NCI-H2227 treated with DMSO at 0.1 percent for 48 hours (cell line): ENCODE measurements at regions not wholly inside any gene's neighbourhood (a gene's known extent, or its start where the extent isn't known, plus 50 kb on each side); places are given as distances from the start of the nearest gene placed in this dataset.
"Not testable (repeated sequence)": the region's sequence is repeated elsewhere in the genome, so short reads cannot be mapped to it uniquely, and the experiment has no call there.

Experiments
- DNase-seq: peaks from one replicate; lab custom pipeline; 2025; lab: John Stamatoyannopoulos, UW

- DNase-seq, result no peak
These were observed 685.0 kb downstream of the CETN3 start for GRCh38 chr5:89724379-89725095.

- no peak for DNase-seq
These were observed 685.6 kb downstream of the CETN3 start for GRCh38 chr5:89723907-89724306.

- DNase-seq, result no peak
These were observed 687.0 kb downstream of the CETN3 start for GRCh38 chr5:89722538-89722937.

- no peak for DNase-seq
These were observed 687.6 kb downstream of the CETN3 start for GRCh38 chr5:89721931-89722330.

GRCh38 chr5:89721353-89721752, 688.2 kb downstream of the CETN3 start:
- DNase-seq, result no peak

GRCh38 chr5:89712134-89712700, 697.3 kb downstream of the CETN3 start:
- no peak for DNase-seq

GRCh38 chr5:89711526-89711925, 698.0 kb downstream of the CETN3 start:
- no peak for DNase-seq

GRCh38 chr5:89710006-89710405, 699.5 kb downstream of the CETN3 start:
- no peak for DNase-seq

- no peak for DNase-seq
These were observed 701.7 kb downstream of the CETN3 start for GRCh38 chr5:89707891-89708290.

- no peak for DNase-seq
These were observed 702.8 kb downstream of the CETN3 start for GRCh38 chr5:89706731-89707130.

- no peak for DNase-seq
These were observed 705.7 kb downstream of the CETN3 start for GRCh38 chr5:89703817-89704216.

GRCh38 chr5:89698028-89698427, 711.5 kb downstream of the CETN3 start:
- DNase-seq, result no peak

GRCh38 chr5:89697581-89697980, 712.0 kb downstream of the CETN3 start:
- no peak for DNase-seq

- no peak for DNase-seq
These were observed 714.2 kb downstream of the CETN3 start for GRCh38 chr5:89695371-89695770.

- DNase-seq, result no peak
These were observed 715.5 kb downstream of the CETN3 start for GRCh38 chr5:89694026-89694550.

GRCh38 chr5:89690331-89690730, 719.2 kb downstream of the CETN3 start:
- DNase-seq, result no peak

- DNase-seq, result no peak
These were observed 723.3 kb downstream of the CETN3 start for GRCh38 chr5:89686081-89686765.

- no peak for DNase-seq
These were observed 732.9 kb downstream of the CETN3 start for GRCh38 chr5:89676634-89677033.

- DNase-seq, result no peak
These were observed 736.5 kb downstream of the CETN3 start for GRCh38 chr5:89673019-89673418.

GRCh38 chr5:89668821-89669220, 740.7 kb downstream of the CETN3 start:
- DNase-seq, result no peak

- no peak for DNase-seq
These were observed 747.1 kb downstream of the CETN3 start for GRCh38 chr5:89662499-89662898.

- DNase-seq, result no peak
These were observed 755.9 kb upstream of the MEF2C start for GRCh38 chr5:89638871-89639270.

- DNase-seq, result not testable (repeated sequence)
These were observed 751.2 kb upstream of the MEF2C start for GRCh38 chr5:89634176-89634575.
